D721Med (cell line): ENCODE measurements at regions not wholly inside any gene's neighbourhood (a gene's known extent, or its start where the extent isn't known, plus 50 kb on each side); places are given as distances from the start of the nearest gene placed in this dataset.

ENCODE experiments used
- DNase-seq: peaks from one replicate; pipeline ENCODE4 v3.0.0; 2011; ENCODE audit warnings: low spot score; ENCODE audit not compliant: insufficient read length
- FAIRE-seq: peaks from 2 replicates; lab custom pipeline; 2011; peaks lifted over from hg19 to GRCh38; lab: Jason Lieb, UNC
- TF ChIP-seq, protein P1 (sequence below): IDR thresholded peaks from 2 replicates; pipeline ENCODE4 v1.5.1; 2012; ENCODE audit warnings: mild to moderate bottlenecking, control low read depth; ENCODE audit not compliant: insufficient read depth; ENCODE audit errors: missing control alignments

GRCh38 chr4:30265716-30266115 lies 454.5 kb upstream of the PCDH7 start:
- DNase-seq, result no peak
- FAIRE-seq, result no peak
- TF ChIP-seq, protein P1, sequence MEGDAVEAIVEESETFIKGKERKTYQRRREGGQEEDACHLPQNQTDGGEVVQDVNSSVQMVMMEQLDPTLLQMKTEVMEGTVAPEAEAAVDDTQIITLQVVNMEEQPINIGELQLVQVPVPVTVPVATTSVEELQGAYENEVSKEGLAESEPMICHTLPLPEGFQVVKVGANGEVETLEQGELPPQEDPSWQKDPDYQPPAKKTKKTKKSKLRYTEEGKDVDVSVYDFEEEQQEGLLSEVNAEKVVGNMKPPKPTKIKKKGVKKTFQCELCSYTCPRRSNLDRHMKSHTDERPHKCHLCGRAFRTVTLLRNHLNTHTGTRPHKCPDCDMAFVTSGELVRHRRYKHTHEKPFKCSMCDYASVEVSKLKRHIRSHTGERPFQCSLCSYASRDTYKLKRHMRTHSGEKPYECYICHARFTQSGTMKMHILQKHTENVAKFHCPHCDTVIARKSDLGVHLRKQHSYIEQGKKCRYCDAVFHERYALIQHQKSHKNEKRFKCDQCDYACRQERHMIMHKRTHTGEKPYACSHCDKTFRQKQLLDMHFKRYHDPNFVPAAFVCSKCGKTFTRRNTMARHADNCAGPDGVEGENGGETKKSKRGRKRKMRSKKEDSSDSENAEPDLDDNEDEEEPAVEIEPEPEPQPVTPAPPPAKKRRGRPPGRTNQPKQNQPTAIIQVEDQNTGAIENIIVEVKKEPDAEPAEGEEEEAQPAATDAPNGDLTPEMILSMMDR, result no peak

DNA sequence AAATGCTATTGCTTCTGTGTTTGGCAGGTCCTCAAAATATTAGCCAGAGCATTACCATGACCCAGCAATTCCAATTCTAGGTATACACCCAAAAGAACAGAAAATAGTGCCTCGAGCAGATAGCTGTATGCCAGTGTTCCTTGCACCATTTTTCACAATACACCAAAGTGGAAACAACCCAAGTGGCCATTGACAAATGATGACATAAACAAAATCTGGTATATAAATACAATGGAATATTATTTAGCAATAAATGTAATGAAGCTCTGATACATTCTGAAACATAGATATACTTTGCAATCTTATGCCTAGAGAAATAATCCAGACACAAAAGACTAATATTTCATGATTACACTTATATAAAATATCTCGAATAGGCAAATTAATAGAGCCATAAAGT lies 451.8 kb upstream of the PCDH7 start:
- TF ChIP-seq, protein P1, result no peak
- FAIRE-seq, result no peak
- no peak for DNase-seq

DNA sequence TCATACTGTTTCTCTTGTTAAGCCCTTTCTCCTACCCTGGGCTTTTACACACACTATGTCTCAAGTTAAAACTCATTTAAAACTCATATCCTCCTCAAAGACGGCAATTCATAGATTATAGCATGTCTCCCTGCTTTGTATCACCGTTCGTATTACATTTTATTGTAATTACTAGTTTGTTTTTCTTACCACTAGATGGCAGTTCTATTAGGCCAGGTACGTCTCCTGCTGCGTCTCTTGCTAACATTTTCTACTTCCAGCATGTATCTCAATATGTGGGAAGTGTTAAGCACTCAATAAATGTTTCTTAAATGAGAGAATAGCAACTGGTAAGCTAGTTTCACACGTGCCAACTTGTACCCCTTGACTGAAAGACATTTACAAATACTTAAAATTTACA lies 450.3 kb upstream of the PCDH7 start:
- no peak for DNase-seq
- no peak for FAIRE-seq
- TF ChIP-seq, protein P1, result peak; percentile 15

DNA sequence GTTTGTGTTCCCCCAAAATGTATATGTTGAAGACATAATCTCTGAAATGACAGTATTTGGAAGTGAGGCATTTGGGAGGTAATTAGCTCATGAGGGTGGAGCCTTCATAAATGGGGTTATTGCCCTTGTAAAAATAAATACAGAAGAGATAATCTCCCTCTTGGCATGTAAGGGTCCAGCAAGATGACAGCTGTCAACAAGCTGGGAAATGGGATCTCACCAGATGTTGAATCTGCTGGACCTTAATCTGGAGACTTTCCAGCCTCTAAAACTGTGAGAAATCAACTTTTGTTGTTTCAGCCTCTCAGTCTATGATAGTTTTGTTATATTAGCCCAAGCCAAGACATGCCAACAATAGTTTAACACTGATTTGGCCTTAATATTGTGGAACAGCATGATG lies 438.2 kb upstream of the PCDH7 start:
- no peak for DNase-seq
- TF ChIP-seq, protein P1, result no peak
- no peak for FAIRE-seq

GRCh38 chr4:30283336-30283735 lies 436.8 kb upstream of the PCDH7 start:
- TF ChIP-seq, protein P1, result no peak
- FAIRE-seq (no peak), DNase-seq (no peak)

GRCh38 chr4:30294295-30294694 lies 425.9 kb upstream of the PCDH7 start:
- FAIRE-seq, result no peak
- no peak for DNase-seq
- TF ChIP-seq, protein P1, result no peak

DNA sequence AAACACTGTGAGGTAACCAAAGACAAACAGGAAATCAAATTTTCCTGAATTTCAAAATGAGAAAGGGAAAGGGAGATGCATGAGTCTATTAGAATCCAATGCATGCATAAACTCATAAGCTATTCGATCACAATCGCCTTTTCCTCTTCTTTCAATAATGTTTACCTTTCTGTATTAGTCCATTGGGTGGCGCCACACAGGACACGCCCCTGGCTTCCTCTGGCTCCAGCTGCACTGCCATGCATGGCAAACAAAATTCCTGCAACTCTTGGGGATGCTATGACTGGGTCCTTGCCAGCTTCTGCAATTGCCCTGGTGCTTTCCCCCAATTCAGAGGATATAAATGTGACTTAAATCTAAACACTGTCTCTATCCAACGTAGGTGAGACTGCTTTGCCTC lies 424.5 kb upstream of the PCDH7 start:
- DNase-seq (no peak), FAIRE-seq (no peak)

More for the DNA sequence above, 424.5 kb upstream of the PCDH7 start:
- TF ChIP-seq, protein P1, result no peak
